Tibial nerve (tissue), 4 donors: ENCODE measurements at regions not wholly inside any gene's neighbourhood (a gene's known extent, or its start where the extent isn't known, plus 50 kb on each side); places are given as distances from the start of the nearest gene placed in this dataset.

Experiments
- DNase-seq, 2 donors: peaks; one replicate each; pipeline ENCODE4 v3.0.0-alpha.2; 2019; ENCODE audit warnings: low spot score in 2 of 2
- H3K27ac ChIP-seq, 4 donors: fragments of 200-600 bp; sonication (generic) in 3 of 4; one replicate each; pipeline ENCODE4 v1.5.1; 2017 to 2019; ENCODE audit warnings: mild to moderate bottlenecking in 1 of 4
- H3K27me3 ChIP-seq, 2 donors: fragments of 200-600 bp; sonication (generic) in 1 of 2; one replicate each; pipeline versions ENCODE4 v1.5.1 to v1.6.0; 2017 to 2019
- H3K36me3 ChIP-seq, 3 donors: fragments of 200-600 bp; sonication (generic); one replicate each; pipeline ENCODE4 v1.5.1; 2018 to 2019
- H3K4me1 ChIP-seq, 4 donors: fragments of 200-600 bp; sonication (generic) in 3 of 4; one replicate each; pipeline ENCODE4 v1.5.1; 2017 to 2019
- H3K4me3 ChIP-seq, 4 donors: fragments of 200-600 bp; sonication (generic) in 3 of 4; one replicate each; pipeline ENCODE4 v1.5.1; 2017 to 2019; ENCODE audit warnings: mild to moderate bottlenecking in 1 of 4, moderate library complexity in 1 of 4
- H3K9me3 ChIP-seq, 4 donors: fragments of 200-600 bp; sonication (generic) in 3 of 4; one replicate each; pipeline ENCODE4 v1.5.1; 2017 to 2019
- CTCF ChIP-seq, 5 experiments: fragments of 200-600 bp in 3 of 5; fragments of 450-650 bp in 2 of 5; sonication (generic) in 3 of 5; IDR thresholded peaks; one replicate each; pipeline ENCODE4 v1.5.1; 2016 to 2019; ENCODE audit warnings: antibody characterized with exemption in 5 of 5, mild to moderate bottlenecking in 3 of 5, moderate library complexity in 2 of 5
- EP300 ChIP-seq, 2 donors: sonication (generic); formaldehyde crosslinking; IDR thresholded peaks; one replicate each; pipeline ENCODE4 v1.6.1; 2017; ENCODE audit warnings: antibody characterized with exemption in 2 of 2, mild to moderate bottlenecking in 1 of 2
- POLR2A ChIP-seq, 2 donors: fragments of 450-650 bp; IDR thresholded peaks; one replicate each; pipeline ENCODE4 v1.6.1; 2017; ENCODE audit warnings: antibody characterized with exemption in 2 of 2, mild to moderate bottlenecking in 2 of 2, moderate library complexity in 2 of 2
- WGBS, 2 donors: methylation state at CpG; one replicate each; pipeline ENCODE4 v1.1.5; 2018; 5-methylcytosine and 5-hydroxymethylcytosine counted together

GRCh38 chr4:125123570-125124109 is 191.1 kb upstream of the FAT4 start:
- Histone ChIP-seq H3K4me3 (no peak overlapping the region), H3K27ac (no peak overlapping the region), H3K9me3 (no peaks in the 10 kb centered on the region), H3K36me3 (no peaks in the 10 kb centered on the region), H3K27me3 (no peaks in the 10 kb centered on the region), H3K4me1 (peaks cover 0 to 27% (median 6%) of the 10 kb centered on the region in 4 donors)
- TF ChIP-seq EP300 (IDR thresholded peaks at IDR 0.05) = no peak
- no peak for TF ChIP-seq CTCF (IDR thresholded peaks at IDR 0.05)
- no peak for TF ChIP-seq POLR2A (IDR thresholded peaks at IDR 0.05)
- no peak for DNase-seq
- WGBS, 2 donors = 46 to 53% methylated on average over 3 of the region's 3 CpGs

GRCh38 chr4:125121581-125121980 is 193.2 kb upstream of the FAT4 start:
- no peak for TF ChIP-seq POLR2A (IDR thresholded peaks at IDR 0.05)
- no peak for TF ChIP-seq EP300 (IDR thresholded peaks at IDR 0.05)
- TF ChIP-seq CTCF (IDR thresholded peaks at IDR 0.05) = no peak
- peaks cover 0 to 27% (median 6%) of the 10 kb centered on the region in 4 donors for H3K4me1 ChIP-seq
- no peaks in the 10 kb centered on the region for H3K27me3 ChIP-seq
- H3K9me3 ChIP-seq = no peaks in the 10 kb centered on the region
- no peaks in the 10 kb centered on the region for H3K36me3 ChIP-seq
- H3K27ac ChIP-seq = no peak overlapping the region
- no peak for DNase-seq
- H3K4me3 ChIP-seq = no peak overlapping the region

GRCh38 chr4:125116431-125116830 is 198.3 kb upstream of the FAT4 start:
- H3K9me3 ChIP-seq = no peaks in the 10 kb centered on the region
- WGBS, 2 donors = 65% methylated on average over 1 of the region's 1 CpG
- H3K36me3 ChIP-seq = no peaks in the 10 kb centered on the region
- H3K27me3 ChIP-seq = no peaks in the 10 kb centered on the region
- H3K27ac ChIP-seq = no peak overlapping the region
- H3K4me3 ChIP-seq = no peak overlapping the region
- no peak for DNase-seq
- H3K4me1 ChIP-seq = no peaks in the 10 kb centered on the region
- TF ChIP-seq CTCF (IDR thresholded peaks at IDR 0.05) = no peak
- TF ChIP-seq EP300 (IDR thresholded peaks at IDR 0.05) = no peak
- TF ChIP-seq POLR2A (IDR thresholded peaks at IDR 0.05) = no peak

- no peaks in the 10 kb centered on the region for H3K27me3 ChIP-seq
- DNase-seq = no peak
- no peak overlapping the region for H3K4me3 ChIP-seq
- TF ChIP-seq POLR2A (IDR thresholded peaks at IDR 0.05) (no peak), CTCF (IDR thresholded peaks at IDR 0.05) (no peak), EP300 (IDR thresholded peaks at IDR 0.05) (no peak)
- WGBS, 2 donors = 84 to 86% methylated on average over 5 of the region's 5 CpGs
- H3K27ac ChIP-seq = no peak overlapping the region
- no peaks in the 10 kb centered on the region for H3K9me3 ChIP-seq
- no peaks in the 10 kb centered on the region for H3K36me3 ChIP-seq
- no peaks in the 10 kb centered on the region for H3K4me1 ChIP-seq
These were observed 198.8 kb upstream of the FAT4 start for GRCh38 chr4:125115941-125116340.

- Histone ChIP-seq H3K27ac (no peak overlapping the region), H3K36me3 (no peaks in the 10 kb centered on the region), H3K27me3 (no peaks in the 10 kb centered on the region), H3K4me3 (no peak overlapping the region), H3K4me1 (no peaks in the 10 kb centered on the region), H3K9me3 (no peaks in the 10 kb centered on the region)
- 9 to 16% methylated on average over 1 of the region's 1 CpG for WGBS, 2 donors
- DNase-seq = no peak
- TF ChIP-seq EP300 (IDR thresholded peaks at IDR 0.05) = no peak
- TF ChIP-seq CTCF (IDR thresholded peaks at IDR 0.05) = no peak
- no peak for TF ChIP-seq POLR2A (IDR thresholded peaks at IDR 0.05)
These were observed 199.3 kb upstream of the FAT4 start for GRCh38 chr4:125115476-125115875.
